ENCODE measurements at regions not wholly inside any gene's neighbourhood (a gene's known extent, or its start where the extent isn't known, plus 50 kb on each side); places are given as distances from the start of the nearest gene placed in this dataset.
"Not testable (repeated sequence)": the region's sequence is repeated elsewhere in the genome, so short reads cannot be mapped to it uniquely, and the experiment has no call there.

DNA sequence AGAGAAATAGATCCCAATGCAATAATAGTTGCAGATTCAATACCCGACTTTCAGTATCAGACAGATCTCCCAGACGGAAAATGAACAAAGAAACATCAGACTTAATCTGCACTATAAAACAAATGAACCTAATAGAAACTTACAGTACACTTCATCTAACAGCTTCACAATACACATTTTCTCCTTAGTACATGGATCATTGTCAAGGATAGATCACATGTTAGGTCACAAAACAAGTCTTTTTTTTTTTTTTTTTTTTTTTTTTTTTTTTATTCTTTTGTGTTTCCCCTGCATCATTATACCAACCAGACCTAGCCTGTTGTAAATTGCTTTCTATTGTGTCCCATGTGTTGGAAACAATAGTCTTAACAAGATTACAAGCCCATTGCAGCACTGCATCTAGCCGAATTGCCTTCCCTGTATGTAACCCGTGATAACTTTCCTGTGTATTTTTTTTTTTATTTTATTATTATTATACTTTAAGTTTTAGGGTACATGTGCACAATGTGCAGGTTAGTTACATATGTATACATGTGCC lies 134.0 kb upstream of the MAD2L1 start:
- DNase-seq (ENCODE audit: low spot score) = not testable (repeated sequence)

DNA sequence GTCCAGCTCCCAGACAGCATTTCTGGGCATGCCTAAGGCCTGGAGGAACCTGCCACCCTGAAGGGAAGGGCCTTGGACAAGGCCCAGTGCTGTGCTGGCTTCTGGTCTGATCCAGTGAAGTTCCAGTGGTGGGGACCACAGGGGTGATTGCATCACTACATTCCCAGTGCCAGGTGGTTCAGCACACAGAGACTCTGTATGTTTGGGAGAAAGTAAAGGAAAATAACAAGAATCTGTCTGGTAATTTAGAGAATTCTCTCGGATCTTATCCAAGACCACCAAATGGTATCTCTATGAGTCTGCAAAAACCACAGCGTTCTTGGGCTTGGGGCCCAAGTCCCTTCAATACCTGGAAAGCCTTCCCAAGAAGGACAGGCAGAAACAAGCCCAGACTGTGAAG lies 131.8 kb upstream of the MAD2L1 start:
- no peak for DNase-seq (ENCODE audit: low spot score)

DNA sequence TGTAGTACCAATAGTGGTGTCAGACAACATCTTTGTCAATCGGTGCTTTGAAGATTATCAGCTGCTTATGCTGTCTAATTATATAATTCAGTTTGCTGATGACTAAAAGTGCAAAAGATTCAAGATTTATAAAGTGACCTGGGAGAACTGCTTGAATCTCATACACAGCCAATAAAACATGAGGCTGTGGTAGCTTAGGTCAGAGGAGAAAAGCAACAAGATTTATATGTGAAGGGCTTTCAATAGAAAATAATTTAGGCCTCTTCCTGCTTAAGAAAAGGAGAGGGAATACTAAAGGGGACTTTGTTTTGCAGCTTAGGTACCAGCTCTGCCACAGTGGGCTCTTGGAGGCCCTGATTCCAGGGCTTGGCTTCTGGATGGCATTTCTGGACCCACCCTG lies 111.0 kb upstream of the MAD2L1 start:
- DNase-seq (ENCODE audit: low spot score) = no peak

DNA sequence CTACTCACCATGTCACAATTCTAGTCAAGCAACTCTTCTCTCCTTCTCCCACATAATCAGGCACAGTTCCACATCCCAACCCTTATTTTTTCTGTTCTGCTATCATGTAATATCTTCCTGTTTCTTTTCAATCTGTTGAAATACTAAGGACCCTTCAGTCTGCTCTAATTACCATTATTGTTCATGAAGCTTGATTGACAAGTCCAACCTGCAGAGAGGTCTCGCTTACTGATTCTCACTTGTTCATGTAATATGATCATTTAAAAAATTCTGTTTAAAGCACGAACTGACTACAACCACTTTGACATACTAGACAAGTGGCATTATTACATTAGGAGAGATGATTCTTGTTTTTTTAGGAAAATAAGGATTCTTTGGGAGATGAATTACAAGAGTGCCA lies 108.6 kb upstream of the MAD2L1 start:
- DNase-seq (ENCODE audit: low spot score) = no peak

DNA sequence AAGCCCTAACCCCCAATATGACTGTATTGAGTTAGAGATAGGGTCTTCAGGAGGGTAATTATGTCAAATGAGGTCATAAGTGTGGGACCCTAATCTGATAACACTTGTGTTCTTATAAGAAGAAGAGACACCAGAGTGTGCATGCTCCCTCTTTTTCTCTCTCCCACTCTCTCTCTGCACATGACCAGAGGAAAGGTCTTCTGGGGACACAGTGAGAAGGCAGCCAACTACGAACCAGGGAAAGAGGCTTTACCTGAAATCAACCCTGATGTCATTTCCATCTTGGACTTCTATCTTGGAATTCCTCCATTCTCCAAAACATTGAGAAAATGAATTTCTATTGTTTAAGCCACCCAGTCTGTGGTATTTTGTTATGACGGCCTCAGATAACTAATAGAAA lies 97.2 kb upstream of the MAD2L1 start:
- no peak for DNase-seq (ENCODE audit: low spot score)

DNA sequence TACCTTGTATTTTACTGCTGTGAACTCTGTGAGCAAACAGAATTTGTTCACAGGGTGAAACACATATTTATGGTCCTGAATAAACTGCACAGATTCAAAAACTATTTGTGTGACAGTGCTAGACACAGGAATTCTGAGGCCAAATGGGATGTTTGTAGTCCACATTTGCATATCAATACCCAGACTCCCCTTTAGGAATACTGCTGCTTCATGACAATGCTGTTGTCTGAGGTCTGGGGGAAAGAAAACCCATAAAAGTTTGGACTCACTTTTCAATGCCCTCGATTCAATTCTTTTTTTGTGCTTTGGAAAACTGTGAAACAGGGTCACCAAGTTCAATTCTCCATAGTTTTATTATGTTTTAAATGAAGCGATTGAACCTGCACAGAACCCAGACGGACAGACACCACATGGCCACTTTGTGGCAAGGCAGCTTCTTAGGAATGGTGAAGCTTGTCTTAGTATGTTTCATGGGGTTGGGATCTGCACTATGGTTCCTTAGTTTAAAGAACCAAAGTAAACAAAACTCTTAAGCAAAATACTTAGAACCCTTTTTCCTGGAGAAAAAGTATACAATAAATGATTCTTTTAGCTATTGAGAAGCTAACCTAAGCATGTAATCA lies 92.3 kb upstream of the MAD2L1 start:
- no peak for DNase-seq (ENCODE audit: low spot score)

DNA sequence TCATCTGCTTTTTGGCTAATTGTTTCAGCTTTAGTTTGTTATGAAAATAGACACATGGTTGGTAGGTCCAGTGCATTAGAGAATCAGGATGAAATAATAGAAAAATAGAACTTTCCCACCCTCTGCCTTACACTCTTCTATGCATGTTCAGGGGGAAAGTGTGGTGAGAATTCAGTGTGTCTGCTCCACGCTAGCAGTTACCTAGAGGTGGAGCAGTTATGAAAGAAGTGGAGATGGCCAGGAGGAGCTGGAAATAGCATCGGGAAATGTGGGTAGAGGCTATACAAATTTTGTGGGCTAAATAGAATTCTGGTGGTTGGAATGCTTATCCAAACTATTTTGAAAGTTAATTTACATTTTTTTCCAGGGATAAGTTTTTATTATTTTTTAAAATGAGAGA lies 91.4 kb upstream of the MAD2L1 start:
- DNase-seq (ENCODE audit: low spot score) = no peak

DNA sequence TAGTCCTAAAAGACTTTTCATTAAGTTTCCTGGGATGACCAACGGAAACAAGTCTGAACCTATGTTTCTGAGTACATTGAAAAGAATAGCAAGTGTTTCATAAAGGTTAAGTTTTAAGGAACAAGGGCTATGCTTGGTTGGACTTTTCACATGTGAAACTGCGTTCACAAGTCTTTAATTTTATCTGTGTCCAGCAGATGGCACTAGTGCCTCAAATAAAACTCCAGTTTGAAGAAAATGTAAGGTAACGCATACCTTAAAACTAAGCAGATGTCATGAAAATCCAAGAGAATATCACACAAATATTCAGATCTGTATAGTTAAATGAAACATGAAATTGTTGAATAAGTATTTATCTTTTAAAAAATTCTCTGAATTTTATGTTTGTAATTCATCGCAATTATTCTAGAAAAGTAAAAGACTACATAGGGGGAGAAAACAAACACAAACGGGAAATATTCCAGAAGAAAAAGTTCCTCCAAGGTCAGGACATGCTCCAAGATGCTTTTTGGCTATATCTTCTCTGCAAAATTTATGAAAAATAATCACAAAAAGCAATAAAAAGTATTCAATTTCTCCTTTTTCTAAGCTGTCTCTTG lies 89.6 kb upstream of the MAD2L1 start:
- DNase-seq (ENCODE audit: low spot score) = peak; percentile 24

DNA sequence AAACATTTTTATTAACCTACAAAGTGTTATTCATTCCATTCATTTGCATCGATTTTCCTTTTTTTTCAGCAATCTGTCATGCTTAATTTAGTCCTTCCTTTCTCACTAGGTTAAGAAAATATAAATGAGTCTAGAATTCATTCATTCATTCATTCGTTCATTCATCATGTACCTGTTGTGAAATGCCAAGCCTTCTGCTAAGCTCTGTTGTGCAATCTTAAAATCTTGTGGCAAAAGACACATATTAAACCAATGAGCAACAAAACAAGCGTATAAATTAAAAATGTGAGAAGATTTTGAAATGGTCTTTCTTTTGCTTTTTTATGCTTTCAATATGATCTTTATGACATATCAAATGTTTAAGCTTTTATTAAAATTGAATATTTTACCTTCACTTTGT lies 88.6 kb upstream of the MAD2L1 start:
- no peak for DNase-seq (ENCODE audit: low spot score)

DNA sequence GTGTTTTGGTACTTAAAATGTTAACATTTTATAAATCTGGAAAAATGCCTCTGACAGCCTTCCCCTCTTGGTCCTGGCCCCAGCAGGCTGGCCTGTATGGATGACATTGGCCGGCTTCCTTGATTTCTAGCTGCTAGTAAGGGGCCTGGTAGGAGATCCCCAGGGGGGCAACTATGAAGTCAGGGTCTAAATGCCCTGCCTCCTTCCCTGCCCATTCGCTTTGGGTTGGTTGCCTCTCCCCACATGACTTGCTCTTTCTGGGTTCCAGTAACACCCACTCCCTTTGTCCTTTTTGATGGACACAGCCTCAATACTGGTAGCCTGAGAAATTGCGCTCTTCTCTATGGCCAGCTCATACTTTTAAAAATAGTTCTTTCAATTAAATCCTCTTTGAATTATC lies 78.0 kb upstream of the MAD2L1 start:
- DNase-seq (ENCODE audit: low spot score) = no peak

DNA sequence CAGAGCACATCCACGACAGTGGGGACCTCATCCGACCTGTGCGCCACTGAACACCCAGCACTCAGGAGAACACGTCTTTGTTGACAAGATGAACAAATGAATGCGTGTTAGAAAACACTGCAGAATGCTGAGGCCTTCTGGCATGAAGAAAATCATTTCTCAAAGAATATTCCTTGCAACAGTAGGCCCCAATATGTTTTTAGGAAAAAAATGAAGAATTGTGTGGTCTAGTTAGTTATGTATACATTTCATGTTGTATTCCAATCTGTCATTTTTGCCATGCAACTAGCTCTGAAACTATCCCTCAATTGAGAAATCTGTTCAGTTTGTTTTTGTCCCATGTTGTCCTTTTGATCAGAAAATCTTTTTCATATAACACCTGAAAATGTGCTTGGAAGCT lies 77.4 kb upstream of the MAD2L1 start:
- DNase-seq (ENCODE audit: low spot score) = no peak

DNA sequence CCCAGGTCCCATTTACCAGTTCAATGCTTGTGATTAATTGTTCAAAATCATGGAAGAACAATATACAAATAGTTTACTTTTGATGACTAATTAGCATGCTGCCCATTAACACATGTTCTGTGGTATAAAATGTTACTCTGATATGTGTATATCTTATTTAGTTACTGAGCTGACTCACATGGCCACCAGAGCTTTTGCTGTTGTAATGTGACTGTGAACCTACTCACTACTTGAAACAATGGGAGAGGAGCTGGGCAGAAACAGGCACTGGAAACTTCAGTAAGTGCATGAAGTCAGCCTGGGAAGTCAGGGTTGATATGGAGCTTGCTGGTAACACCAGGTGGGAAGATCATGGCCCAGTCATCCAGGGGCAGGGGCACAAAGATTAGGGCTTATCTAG lies 72.7 kb upstream of the MAD2L1 start:
- no peak for DNase-seq (ENCODE audit: low spot score)

DNA sequence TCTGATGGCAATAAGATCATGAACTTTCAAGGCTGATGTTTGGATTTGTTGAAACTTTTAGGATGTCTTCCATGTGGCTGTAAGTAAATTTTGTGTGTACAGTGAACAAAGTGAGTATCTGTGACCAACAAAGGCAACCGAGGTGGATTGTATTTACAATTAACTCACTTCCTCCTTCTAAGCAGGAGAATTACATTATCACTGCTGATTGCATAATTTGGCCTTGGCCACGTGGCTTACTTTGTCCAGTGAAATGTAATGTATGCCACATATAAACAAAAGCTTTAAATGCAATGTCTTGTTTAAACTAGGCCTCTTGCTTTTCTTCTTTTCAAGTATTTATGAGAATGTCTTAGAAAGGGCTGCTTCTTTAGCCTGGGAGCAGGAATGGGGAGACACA lies 66.3 kb upstream of the MAD2L1 start:
- no peak for DNase-seq (ENCODE audit: low spot score)

DNA sequence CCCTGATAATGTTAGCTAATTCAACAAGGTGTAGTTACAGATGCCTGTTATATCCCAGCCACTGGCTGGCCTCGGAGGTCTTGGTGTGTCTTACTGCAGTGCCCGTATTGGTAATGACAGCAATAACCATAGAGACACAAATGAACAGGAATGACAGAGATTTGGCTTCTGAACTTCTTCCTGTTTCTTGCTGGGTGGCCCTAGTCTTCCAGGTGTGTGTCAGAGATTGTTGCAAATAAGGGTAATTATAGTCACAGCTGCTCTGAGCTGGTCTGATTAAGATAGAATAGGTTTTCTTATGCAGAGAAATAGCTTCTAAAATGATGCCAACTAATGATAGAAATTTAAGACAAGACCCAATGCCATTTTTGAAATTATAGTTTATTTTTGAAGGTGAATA lies 64.1 kb upstream of the MAD2L1 start:
- DNase-seq (ENCODE audit: low spot score) = no peak
